ENCODE measurements at regions not wholly inside any gene's neighbourhood (a gene's known extent, or its start where the extent isn't known, plus 50 kb on each side); places are given as distances from the start of the nearest gene placed in this dataset.

DNA sequence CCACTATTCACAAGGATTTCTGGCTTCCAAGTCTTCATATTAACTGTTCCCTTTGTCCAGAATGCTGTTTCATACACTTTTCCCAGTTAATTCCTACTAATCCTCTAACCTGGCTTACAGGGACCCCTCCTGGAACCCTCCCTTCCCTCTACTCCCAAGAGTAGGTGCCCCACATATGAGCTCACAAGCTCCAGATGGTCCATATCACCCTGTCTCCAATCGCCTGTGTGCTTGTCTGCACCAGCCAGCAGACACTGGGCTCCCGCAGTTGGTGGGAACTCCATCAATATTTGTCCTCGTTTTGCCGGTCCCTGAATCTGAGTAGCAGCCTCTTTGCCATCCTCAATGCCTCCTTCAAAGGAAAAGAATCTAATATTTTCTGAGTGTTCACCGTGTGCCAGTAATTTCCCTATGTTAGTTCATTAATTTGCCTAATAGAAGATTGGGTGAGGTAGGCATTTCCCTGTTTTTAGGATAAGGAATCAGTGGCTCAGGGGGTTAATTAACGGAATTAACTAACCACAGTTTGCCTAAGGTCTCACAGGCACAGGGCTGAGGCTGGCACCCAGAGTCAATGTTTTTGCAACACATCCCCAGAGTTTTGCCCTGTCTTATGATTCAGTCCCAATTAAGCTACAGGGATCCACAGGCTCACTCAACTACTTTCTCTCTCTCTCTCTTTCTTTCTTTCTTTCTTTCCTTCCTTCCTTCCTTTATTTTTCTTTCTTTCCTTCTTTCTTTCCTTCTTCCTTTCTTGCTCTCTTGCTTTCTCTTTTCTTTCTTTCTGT is 141.6 kb upstream of the CYP1B1 start:
- in situ Hi-C loops (cut with MboI; ENCODE audit: low pct_unique_long_range_greater_than_20kb, low sequenced_read_pairs, unreplicated experiment): no loop called here
- TF ChIP-seq, protein P1, sequence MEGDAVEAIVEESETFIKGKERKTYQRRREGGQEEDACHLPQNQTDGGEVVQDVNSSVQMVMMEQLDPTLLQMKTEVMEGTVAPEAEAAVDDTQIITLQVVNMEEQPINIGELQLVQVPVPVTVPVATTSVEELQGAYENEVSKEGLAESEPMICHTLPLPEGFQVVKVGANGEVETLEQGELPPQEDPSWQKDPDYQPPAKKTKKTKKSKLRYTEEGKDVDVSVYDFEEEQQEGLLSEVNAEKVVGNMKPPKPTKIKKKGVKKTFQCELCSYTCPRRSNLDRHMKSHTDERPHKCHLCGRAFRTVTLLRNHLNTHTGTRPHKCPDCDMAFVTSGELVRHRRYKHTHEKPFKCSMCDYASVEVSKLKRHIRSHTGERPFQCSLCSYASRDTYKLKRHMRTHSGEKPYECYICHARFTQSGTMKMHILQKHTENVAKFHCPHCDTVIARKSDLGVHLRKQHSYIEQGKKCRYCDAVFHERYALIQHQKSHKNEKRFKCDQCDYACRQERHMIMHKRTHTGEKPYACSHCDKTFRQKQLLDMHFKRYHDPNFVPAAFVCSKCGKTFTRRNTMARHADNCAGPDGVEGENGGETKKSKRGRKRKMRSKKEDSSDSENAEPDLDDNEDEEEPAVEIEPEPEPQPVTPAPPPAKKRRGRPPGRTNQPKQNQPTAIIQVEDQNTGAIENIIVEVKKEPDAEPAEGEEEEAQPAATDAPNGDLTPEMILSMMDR (IDR thresholded peaks at IDR 0.05; ENCODE audit: extremely low read depth, insufficient read depth, missing control alignments): no peak
- DNase-seq (ENCODE audit: low spot score): no peak

DNA sequence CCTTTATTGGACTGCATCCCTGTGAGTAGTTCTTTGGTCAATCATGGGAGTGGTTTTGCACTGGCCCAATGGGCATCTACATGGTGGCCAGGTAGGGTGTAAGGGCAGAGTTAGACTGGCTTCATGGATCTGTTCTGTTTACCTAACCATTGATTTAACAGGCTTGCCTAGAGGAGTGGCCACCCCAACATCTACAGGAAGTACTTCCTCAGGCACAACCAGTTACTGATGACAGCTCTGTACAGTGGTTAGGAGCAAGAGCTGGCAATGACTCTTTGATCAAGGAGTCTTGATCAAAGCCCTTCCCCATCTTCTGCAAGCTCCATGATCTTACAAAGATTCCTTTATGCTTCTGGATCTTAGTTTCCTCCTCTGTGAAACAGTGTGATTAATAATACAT is 140.9 kb upstream of the CYP1B1 start:
- in situ Hi-C loops (cut with MboI; ENCODE audit: low pct_unique_long_range_greater_than_20kb, low sequenced_read_pairs, unreplicated experiment): no loop called here
- TF ChIP-seq, protein P1 (IDR thresholded peaks at IDR 0.05; ENCODE audit: extremely low read depth, insufficient read depth, missing control alignments): no peak
- DNase-seq (ENCODE audit: low spot score): no peak

DNA sequence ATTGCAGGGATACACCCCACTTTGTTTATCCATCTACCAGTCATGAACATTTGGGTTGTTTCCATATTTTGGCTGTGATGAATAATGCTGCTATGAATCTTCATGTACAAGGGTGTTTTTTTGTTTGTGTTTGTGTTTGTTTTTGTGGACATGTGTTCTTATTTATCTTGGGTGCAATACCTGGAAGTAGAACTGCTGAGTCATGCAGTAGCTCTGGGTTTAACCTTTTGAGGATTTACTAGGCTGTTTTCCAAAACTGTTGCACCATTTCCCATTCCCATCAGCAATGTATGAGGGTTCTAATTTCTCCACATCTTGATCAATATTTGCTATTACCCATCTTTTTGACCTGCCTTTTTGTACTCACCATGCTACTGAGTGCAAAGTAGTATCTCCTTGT is 140.0 kb upstream of the CYP1B1 start:
- no peak for DNase-seq (ENCODE audit: low spot score)
- in situ Hi-C loops (cut with MboI; ENCODE audit: low pct_unique_long_range_greater_than_20kb, low sequenced_read_pairs, unreplicated experiment): no loop called here
- TF ChIP-seq, protein P1 (IDR thresholded peaks at IDR 0.05; ENCODE audit: extremely low read depth, insufficient read depth, missing control alignments): no peak

DNA sequence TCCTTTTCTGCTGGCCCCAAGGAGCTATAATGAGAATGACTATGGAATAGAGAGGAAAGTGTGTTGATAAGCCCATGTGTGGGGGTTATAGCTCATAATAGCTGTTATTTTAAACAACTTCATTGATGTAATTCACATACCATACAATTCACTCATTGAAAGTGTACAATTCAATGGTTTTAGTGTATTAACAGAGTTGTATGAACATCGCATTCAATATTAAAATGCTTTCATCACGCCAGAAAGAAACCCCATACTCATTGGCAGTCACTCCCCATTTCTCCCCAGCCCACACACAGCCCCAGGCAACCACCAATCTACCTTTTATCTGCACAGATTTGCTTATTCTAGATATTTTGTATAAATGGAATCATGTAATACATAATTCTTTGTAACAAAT is 139.6 kb upstream of the CYP1B1 start:
- DNase-seq (ENCODE audit: low spot score): no peak
- TF ChIP-seq, protein P1 (IDR thresholded peaks at IDR 0.05; ENCODE audit: extremely low read depth, insufficient read depth, missing control alignments): no peak
- in situ Hi-C loops (cut with MboI; ENCODE audit: low pct_unique_long_range_greater_than_20kb, low sequenced_read_pairs, unreplicated experiment): no loop called here

DNA sequence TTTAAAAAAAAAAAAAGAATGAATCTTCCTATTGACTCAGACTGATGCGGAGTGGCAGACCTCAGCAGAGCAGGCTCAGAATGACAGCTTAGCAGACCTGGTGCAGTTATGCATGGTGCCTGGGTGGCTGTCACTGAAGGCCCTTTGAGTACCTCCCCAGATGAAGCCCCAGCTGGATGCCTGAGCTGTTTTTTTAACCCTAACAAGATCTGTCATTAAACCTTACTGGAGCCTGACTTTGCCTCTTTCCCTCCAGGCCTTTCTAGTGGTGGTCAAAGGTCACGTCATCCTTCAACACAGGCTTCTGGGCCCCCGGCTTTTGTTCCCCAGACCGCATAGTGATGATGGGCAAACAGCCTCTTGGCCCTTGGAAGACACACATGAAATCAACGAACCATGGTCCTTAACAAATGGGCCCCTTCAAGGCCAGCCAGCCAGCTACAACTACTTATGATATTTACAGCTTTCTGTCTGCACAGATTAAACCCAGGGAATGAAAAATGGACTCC is 138.3 kb upstream of the CYP1B1 start:
- no peak for DNase-seq (ENCODE audit: low spot score)
- TF ChIP-seq, protein P1 (IDR thresholded peaks at IDR 0.05; ENCODE audit: extremely low read depth, insufficient read depth, missing control alignments): no peak
- in situ Hi-C loops (cut with MboI; ENCODE audit: low pct_unique_long_range_greater_than_20kb, low sequenced_read_pairs, unreplicated experiment): no loop called here

DNA sequence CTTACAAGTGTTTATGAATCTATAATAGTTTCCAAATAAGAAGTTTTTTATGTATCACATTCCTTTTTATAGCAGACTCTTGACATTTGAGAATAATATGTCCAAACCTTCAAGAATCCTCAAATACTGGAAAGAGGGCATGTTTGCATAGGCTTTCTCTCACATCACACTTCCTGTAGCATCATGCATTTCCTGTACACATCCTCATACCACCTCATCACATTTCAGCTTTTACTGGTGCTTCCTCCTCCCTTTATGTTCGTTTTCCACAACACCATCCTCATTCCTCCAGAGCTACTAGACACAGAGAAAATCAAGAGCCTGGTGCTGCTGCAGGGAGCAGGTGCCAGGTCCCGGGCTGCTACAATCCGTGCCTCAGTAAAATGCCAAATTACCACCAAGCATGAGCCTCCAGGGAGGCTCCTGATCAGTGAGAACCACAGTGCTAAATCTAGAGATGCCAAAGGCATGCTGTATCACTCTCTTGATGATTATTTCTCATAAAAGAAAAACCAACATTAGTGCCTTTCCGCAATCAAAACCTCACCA is 137.7 kb upstream of the CYP1B1 start:
- no peak for DNase-seq (ENCODE audit: low spot score)
- in situ Hi-C loops (cut with MboI; ENCODE audit: low pct_unique_long_range_greater_than_20kb, low sequenced_read_pairs, unreplicated experiment): no loop called here
- TF ChIP-seq, protein P1 (IDR thresholded peaks at IDR 0.05; ENCODE audit: extremely low read depth, insufficient read depth, missing control alignments): no peak

All from GM13977 (cell line).